Skeletal muscle satellite cell (primary cell): ENCODE measurements at regions not wholly inside any gene's neighbourhood (a gene's known extent, or its start where the extent isn't known, plus 50 kb on each side); places are given as distances from the start of the nearest gene placed in this dataset.

Experiments used
- H3K27me3 ChIP-seq: 2 replicates; pipeline ENCODE4 v1.7.0; 2013; ENCODE audit warnings: low read length; ENCODE audit not compliant: control insufficient read depth, insufficient read depth
- H3K36me3 ChIP-seq: 2 replicates; pipeline ENCODE4 v1.7.0; 2013; ENCODE audit warnings: mild to moderate bottlenecking, control low read depth, low read length; ENCODE audit not compliant: insufficient read depth
- H3K4me1 ChIP-seq: 2 replicates; pipeline ENCODE4 v1.7.0; 2013; ENCODE audit warnings: low read length; ENCODE audit not compliant: control insufficient read depth, insufficient read depth
- H3K4me2 ChIP-seq: 2 replicates; pipeline ENCODE4 v1.7.0; 2013; ENCODE audit warnings: mild to moderate bottlenecking, low read length
- H3K4me3 ChIP-seq: 2 replicates; pipeline ENCODE4 v1.7.0; 2013; ENCODE audit warnings: low read length
- H3K9ac ChIP-seq: 2 replicates; pipeline ENCODE4 v1.7.0; 2013; ENCODE audit warnings: mild to moderate bottlenecking, low read depth, low read length, moderate library complexity
- H3K9me3 ChIP-seq: replicated peaks from 2 replicates; pipeline ENCODE4 v1.7.0; 2013; ENCODE audit warnings: mild to moderate bottlenecking, control low read depth, low read length

GRCh38 chr2:16022548-16023240 is 82.3 kb downstream of the MYCN start:
- Histone ChIP-seq H3K4me1 (no peaks in the 10 kb centered on the region), H3K27me3 (no peaks in the 10 kb centered on the region), H3K4me3 (no peak overlapping the region), H3K9ac (no peak overlapping the region), H3K36me3 (no peaks in the 10 kb centered on the region), H3K4me2 (no peak overlapping the region), H3K9me3 (peaks cover 2% of the 10 kb centered on the region)

- H3K27me3 ChIP-seq, result no peaks in the 10 kb centered on the region
- no peak overlapping the region for H3K9ac ChIP-seq
- H3K4me1 ChIP-seq, result no peaks in the 10 kb centered on the region
- peaks cover 2% of the 10 kb centered on the region for H3K9me3 ChIP-seq
- H3K4me2 ChIP-seq, result no peak overlapping the region
- no peak overlapping the region for H3K4me3 ChIP-seq
- no peaks in the 10 kb centered on the region for H3K36me3 ChIP-seq
These were observed 81.4 kb downstream of the MYCN start for GRCh38 chr2:16021611-16022363.

GRCh38 chr2:16020389-16021008 is 80.1 kb downstream of the MYCN start:
- Histone ChIP-seq H3K4me1 (no peaks in the 10 kb centered on the region), H3K27me3 (no peaks in the 10 kb centered on the region), H3K9me3 (peaks cover 2% of the 10 kb centered on the region), H3K9ac (no peak overlapping the region), H3K36me3 (no peaks in the 10 kb centered on the region), H3K4me3 (no peak overlapping the region), H3K4me2 (no peak overlapping the region)

- Histone ChIP-seq H3K4me2 (no peak overlapping the region), H3K4me1 (no peaks in the 10 kb centered on the region), H3K36me3 (no peaks in the 10 kb centered on the region), H3K4me3 (no peak overlapping the region), H3K27me3 (no peaks in the 10 kb centered on the region), H3K9me3 (no peaks in the 10 kb centered on the region), H3K9ac (no peak overlapping the region)
These were observed 79.4 kb downstream of the MYCN start for GRCh38 chr2:16019617-16020351.

- Histone ChIP-seq H3K4me1 (no peaks in the 10 kb centered on the region), H3K36me3 (no peaks in the 10 kb centered on the region), H3K27me3 (no peaks in the 10 kb centered on the region), H3K4me2 (no peak overlapping the region), H3K4me3 (no peak overlapping the region), H3K9me3 (no peaks in the 10 kb centered on the region), H3K9ac (no peak overlapping the region)
These were observed 78.7 kb downstream of the MYCN start for GRCh38 chr2:16019060-16019480.

- Histone ChIP-seq H3K4me1 (no peaks in the 10 kb centered on the region), H3K4me3 (no peak overlapping the region), H3K9me3 (no peaks in the 10 kb centered on the region), H3K36me3 (no peaks in the 10 kb centered on the region), H3K4me2 (no peak overlapping the region), H3K27me3 (no peaks in the 10 kb centered on the region), H3K9ac (no peak overlapping the region)
These were observed 78.1 kb downstream of the MYCN start for GRCh38 chr2:16018277-16019059.

- Histone ChIP-seq H3K4me1 (no peaks in the 10 kb centered on the region), H3K9ac (no peak overlapping the region), H3K27me3 (no peaks in the 10 kb centered on the region), H3K4me2 (no peak overlapping the region), H3K9me3 (no peaks in the 10 kb centered on the region), H3K36me3 (no peaks in the 10 kb centered on the region), H3K4me3 (no peak overlapping the region)
These were observed 75.9 kb downstream of the MYCN start for GRCh38 chr2:16016282-16016681.

GRCh38 chr2:16015903-16016265 is 75.5 kb downstream of the MYCN start:
- H3K9ac ChIP-seq, result no peak overlapping the region
- no peaks in the 10 kb centered on the region for H3K4me1 ChIP-seq
- no peaks in the 10 kb centered on the region for H3K36me3 ChIP-seq
- H3K9me3 ChIP-seq, result no peaks in the 10 kb centered on the region
- H3K27me3 ChIP-seq, result no peaks in the 10 kb centered on the region
- no peak overlapping the region for H3K4me3 ChIP-seq
- H3K4me2 ChIP-seq, result no peak overlapping the region

GRCh38 chr2:16015210-16015902 is 75.0 kb downstream of the MYCN start:
- Histone ChIP-seq H3K9ac (no peak overlapping the region), H3K9me3 (no peaks in the 10 kb centered on the region), H3K4me2 (no peak overlapping the region), H3K27me3 (no peaks in the 10 kb centered on the region), H3K36me3 (no peaks in the 10 kb centered on the region), H3K4me1 (no peaks in the 10 kb centered on the region), H3K4me3 (no peak overlapping the region)

GRCh38 chr2:16014802-16015201 is 74.5 kb downstream of the MYCN start:
- Histone ChIP-seq H3K4me3 (no peak overlapping the region), H3K36me3 (no peaks in the 10 kb centered on the region), H3K9me3 (no peaks in the 10 kb centered on the region), H3K4me2 (no peak overlapping the region), H3K4me1 (no peaks in the 10 kb centered on the region), H3K9ac (no peak overlapping the region), H3K27me3 (no peaks in the 10 kb centered on the region)
